ENCODE measurements at regions not wholly inside any gene's neighbourhood (a gene's known extent, or its start where the extent isn't known, plus 50 kb on each side); places are given as distances from the start of the nearest gene placed in this dataset.
A peak's percentile ranks its signal among the peaks of the same experiment; 100 is the strongest.

- peak overlapping the region in 1 of 8 donors; percentile 49 for H3K27ac ChIP-seq
- no peaks in the 10 kb centered on the region for H3K36me3 ChIP-seq
- peaks cover 0 to 17% (median 0%) of the 10 kb centered on the region in 8 donors for H3K9me3 ChIP-seq
- no peaks in the 10 kb centered on the region for H3K4me1 ChIP-seq
- H3K27me3 ChIP-seq (replicated peaks in 1 of 7) = no peaks in the 10 kb centered on the region
- WGBS, 5 donors = 16 to 45% (median 24%) methylated on average over 2 of the region's 2 CpGs
- DNase-seq = no peak
- intact Hi-C loops (cut with DNase I; ENCODE audit: low total_unique reads) = no loop called here
- TF ChIP-seq POLR2A (IDR thresholded peaks at IDR 0.05) = no peak
- TF ChIP-seq CTCF (IDR thresholded peaks at IDR 0.05 in 8 of 11, conservative IDR thresholded peaks at IDR 0.05 in 3 of 11) = no peak
- peak in 1 of 3 donors; percentile 38 for TF ChIP-seq POLR2AphosphoS5 (IDR thresholded peaks at IDR 0.05)
- no peak overlapping the region for H3K4me3 ChIP-seq
Measured at GRCh38 chr3:36193448-36193847, 186.9 kb upstream of the STAC start.

GRCh38 chr3:36196058-36196457, 184.2 kb upstream of the STAC start:
- H3K4me1 ChIP-seq = no peaks in the 10 kb centered on the region
- intact Hi-C loops (cut with DNase I; ENCODE audit: low total_unique reads) = no loop called here
- no peaks in the 10 kb centered on the region for H3K27me3 ChIP-seq (replicated peaks in 1 of 7)
- H3K9me3 ChIP-seq = peaks cover 0 to under 1% (median 0%) of the 10 kb centered on the region in 8 donors
- TF ChIP-seq POLR2A (IDR thresholded peaks at IDR 0.05) (no peak), POLR2AphosphoS5 (IDR thresholded peaks at IDR 0.05) (no peak), CTCF (IDR thresholded peaks at IDR 0.05 in 8 of 11, conservative IDR thresholded peaks at IDR 0.05 in 3 of 11) (no peak)
- no peak overlapping the region for H3K27ac ChIP-seq
- no peak overlapping the region for H3K4me3 ChIP-seq
- no peaks in the 10 kb centered on the region for H3K36me3 ChIP-seq
- no peak for DNase-seq

DNA sequence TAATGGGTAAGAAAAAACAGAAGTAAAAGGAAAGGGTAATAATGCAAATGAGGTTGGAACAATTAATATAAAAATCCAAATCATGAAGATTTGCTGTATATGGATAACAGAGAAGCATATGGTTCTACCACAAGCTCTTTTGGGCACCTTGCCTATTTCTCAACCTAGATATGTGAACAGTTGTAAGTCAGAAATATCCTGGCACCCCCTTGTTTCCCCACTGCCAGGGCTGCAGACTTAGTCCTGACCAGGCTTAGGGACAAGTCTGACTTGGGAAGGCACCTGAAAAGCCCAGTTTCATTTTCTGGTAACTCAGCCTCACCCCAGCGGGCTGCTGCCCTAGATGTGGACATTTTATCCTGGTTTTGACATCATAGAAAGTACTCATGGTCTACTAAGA, 183.2 kb upstream of the STAC start:
- Histone ChIP-seq H3K27ac (no peak overlapping the region), H3K9me3 (no peaks in the 10 kb centered on the region), H3K27me3 (replicated peaks in 1 of 7) (no peaks in the 10 kb centered on the region), H3K4me1 (no peaks in the 10 kb centered on the region), H3K4me3 (no peak overlapping the region), H3K36me3 (no peaks in the 10 kb centered on the region)
- WGBS, 5 donors = 0 to 62% (median 0%) methylated on average over 1 of the region's 1 CpG
- TF ChIP-seq POLR2A (IDR thresholded peaks at IDR 0.05) (no peak), POLR2AphosphoS5 (IDR thresholded peaks at IDR 0.05) (no peak), CTCF (IDR thresholded peaks at IDR 0.05 in 8 of 11, conservative IDR thresholded peaks at IDR 0.05 in 3 of 11) (no peak)
- no peak for DNase-seq
- intact Hi-C loops (cut with DNase I; ENCODE audit: low total_unique reads) = no loop called here

GRCh38 chr3:36201546-36201945, 178.8 kb upstream of the STAC start:
- H3K4me3 ChIP-seq = no peak overlapping the region
- no peaks in the 10 kb centered on the region for H3K9me3 ChIP-seq
- H3K4me1 ChIP-seq = no peaks in the 10 kb centered on the region
- H3K27ac ChIP-seq = no peak overlapping the region
- no peaks in the 10 kb centered on the region for H3K27me3 ChIP-seq (replicated peaks in 1 of 7)
- intact Hi-C loops (cut with DNase I; ENCODE audit: low total_unique reads) = no loop called here
- H3K36me3 ChIP-seq = no peaks in the 10 kb centered on the region
- TF ChIP-seq CTCF (IDR thresholded peaks at IDR 0.05 in 8 of 11, conservative IDR thresholded peaks at IDR 0.05 in 3 of 11) (no peak), POLR2AphosphoS5 (IDR thresholded peaks at IDR 0.05) (no peak), POLR2A (IDR thresholded peaks at IDR 0.05) (no peak)
- DNase-seq = no peak
